Skin of body (tissue), 1 donor: ENCODE measurements at regions not wholly inside any gene's neighbourhood (a gene's known extent, or its start where the extent isn't known, plus 50 kb on each side); places are given as distances from the start of the nearest gene placed in this dataset.

ENCODE experiments used
- DNase-seq: peaks from one replicate; lab custom pipeline; 2025; lab: John Stamatoyannopoulos, UW

- no peak for DNase-seq
These were observed 380.2 kb downstream of the FGF9 start for GRCh38 chr13:22050951-22051563.

DNA sequence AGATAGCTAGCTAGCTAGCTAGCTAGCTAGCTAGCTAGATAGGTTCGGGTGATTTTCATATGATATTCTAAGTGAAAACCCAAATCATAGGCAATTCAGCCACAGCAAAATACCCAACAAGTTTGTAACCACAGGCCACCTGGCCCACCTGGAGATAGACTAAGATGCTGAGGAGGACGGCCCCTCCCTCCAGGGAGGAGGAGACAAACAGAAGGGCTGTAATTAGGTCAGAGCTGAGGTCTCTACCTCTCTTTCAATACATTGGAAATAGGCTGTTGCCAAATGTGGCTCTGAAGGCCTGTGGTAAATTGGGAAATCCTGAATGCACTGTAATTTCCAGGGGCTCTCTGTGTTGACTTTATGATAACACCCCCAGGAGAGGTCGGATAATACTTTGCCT is 382.2 kb downstream of the FGF9 start:
- DNase-seq: no peak

- no peak for DNase-seq
These were observed 384.4 kb downstream of the FGF9 start for GRCh38 chr13:22055259-22055658.

GRCh38 chr13:22060187-22060586 is 389.3 kb downstream of the FGF9 start:
- DNase-seq: no peak

- no peak for DNase-seq
These were observed 390.5 kb downstream of the FGF9 start for GRCh38 chr13:22061371-22061805.

DNA sequence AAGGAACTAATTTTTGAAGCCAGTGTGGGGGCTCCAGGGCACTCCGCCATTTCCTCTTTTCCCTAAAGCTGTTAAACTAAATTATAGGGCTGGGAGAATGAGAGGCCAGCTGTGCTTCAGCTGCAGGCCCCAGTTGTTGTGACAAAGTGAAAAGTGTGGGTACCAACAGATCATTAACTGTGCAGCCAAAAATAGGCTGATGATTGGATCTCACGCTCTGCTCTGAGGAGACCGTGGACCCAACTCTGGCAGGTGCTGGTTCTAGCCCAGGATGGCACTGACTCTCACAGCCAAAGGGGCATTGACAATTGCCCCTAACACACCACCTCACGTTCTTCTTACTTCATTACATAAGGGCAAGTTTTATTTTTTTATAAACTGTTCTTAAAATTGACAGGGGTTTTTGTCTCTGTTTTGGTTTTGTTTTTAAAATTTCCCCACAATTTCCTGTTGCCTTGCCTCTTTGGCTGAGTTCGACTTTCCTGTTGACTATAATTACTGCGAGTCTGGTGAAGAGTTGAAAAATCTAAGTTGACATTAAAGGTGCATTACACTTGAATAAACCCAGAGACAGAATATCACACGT is 391.0 kb downstream of the FGF9 start:
- no peak for DNase-seq

DNA sequence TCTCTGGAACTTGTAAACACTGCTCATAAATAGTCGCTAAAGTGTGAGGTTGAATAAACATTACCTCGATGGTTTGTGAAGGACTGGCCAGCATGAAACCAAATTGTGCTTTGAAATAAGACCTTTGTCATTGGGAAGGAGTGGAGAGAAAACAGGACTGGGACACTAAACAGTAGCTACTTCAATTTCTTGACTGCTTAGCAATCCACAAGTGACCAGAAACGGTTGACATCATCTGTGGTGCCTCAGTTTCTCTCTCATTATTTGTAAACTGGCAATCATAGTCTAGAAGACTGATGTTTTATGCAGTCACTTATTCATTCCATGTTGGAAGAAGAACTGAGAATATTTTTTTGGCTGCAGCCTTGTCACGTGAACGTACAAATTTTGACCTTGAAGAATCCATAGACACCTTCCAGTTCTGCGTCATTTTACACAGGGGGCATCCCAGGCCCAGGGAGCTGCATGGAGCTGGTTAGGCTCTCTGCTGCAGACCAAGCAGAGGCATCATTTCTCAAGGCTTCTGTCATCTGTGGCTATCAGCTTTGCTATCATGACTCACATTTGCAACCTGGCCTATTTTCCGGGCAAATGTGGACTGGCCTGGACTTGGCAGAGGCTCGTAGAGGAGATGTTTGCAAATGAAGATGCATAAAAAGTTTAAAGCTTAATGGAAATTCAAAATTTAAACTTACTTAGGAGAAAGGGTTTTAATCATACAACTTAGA is 391.8 kb downstream of the FGF9 start:
- DNase-seq: no peak

DNA sequence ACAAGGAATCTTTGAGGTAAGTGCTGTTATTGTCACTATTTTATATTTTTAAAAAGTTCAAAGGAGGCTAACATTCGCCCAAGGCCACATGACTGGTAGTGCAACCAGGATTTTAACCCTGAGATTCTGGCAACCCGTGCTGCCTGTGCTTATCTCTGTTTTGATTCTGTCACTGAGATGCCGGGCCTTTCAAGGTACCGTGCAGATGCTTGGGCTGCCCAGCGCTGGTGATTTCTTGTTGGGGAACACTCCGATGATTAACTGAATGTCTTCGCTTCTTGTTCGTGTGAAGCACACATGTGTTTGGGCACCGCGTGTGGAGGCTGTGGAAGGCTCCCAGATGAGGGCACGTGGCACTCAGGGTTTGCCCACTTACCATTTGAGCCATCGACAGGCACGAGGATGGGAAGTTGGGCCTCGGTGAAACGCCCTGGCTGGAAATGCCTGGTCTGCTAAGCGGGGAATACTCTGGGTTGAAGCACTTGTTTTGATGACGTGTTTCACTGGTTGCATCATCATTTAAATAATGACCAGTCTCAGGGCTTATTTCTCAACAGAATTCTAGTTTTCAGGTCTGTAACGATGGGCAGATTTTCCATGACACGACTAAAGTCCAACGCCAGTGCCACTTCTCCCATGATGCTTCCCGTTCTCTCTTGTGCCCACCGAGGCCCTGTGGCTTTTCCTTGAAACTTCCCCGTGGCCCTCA is 392.7 kb downstream of the FGF9 start:
- no peak for DNase-seq

GRCh38 chr13:22064854-22065620 is 394.2 kb downstream of the FGF9 start:
- no peak for DNase-seq

- no peak for DNase-seq
These were observed 402.8 kb downstream of the FGF9 start for GRCh38 chr13:22073718-22074117.

DNA sequence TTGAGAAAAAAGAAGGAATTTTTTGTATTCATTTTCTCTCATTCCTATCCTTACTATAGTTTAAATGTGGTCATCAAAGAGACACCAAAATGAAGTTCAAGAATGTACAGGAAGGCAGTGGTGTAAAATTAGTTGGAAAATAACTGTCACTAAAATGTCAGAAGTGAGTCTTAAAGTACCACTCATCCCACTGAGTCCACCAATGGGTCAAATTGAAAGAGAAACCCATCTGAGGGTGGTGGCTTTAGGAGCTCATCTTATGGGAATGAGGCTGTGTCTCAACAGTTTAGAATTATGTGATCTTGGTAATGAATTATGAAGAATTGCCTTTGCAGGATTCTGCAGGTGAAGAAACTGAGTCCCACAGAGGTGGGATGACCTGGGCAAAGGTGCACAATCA is 403.5 kb downstream of the FGF9 start:
- no peak for DNase-seq

DNA sequence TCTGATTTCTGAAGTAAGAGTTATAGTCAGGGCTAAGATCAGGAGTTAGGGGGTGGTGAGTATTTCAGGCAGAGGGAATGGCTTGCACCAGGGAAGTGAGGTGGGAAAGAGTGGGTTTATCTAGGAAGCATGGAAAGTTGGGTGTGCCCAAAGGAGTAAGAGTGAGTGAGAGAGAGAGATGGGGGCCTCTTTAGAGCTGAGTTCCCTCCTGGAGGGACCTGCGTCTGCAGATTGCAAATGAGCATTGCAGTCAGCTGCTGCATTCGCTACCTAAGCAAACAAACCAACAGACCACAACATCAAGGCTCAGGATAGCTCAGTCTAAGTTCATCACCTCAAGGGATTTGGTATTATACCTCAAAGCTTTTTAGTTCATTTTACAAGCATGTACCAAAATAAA is 405.8 kb downstream of the FGF9 start:
- DNase-seq: no peak

GRCh38 chr13:22077205-22077683 is 406.4 kb downstream of the FGF9 start:
- no peak for DNase-seq

- DNase-seq: no peak
These were observed 406.9 kb downstream of the FGF9 start for GRCh38 chr13:22077764-22078163.

GRCh38 chr13:22079961-22080360 is 409.1 kb downstream of the FGF9 start:
- no peak for DNase-seq

- DNase-seq: no peak
These were observed 410.0 kb downstream of the FGF9 start for GRCh38 chr13:22080832-22081231.

DNA sequence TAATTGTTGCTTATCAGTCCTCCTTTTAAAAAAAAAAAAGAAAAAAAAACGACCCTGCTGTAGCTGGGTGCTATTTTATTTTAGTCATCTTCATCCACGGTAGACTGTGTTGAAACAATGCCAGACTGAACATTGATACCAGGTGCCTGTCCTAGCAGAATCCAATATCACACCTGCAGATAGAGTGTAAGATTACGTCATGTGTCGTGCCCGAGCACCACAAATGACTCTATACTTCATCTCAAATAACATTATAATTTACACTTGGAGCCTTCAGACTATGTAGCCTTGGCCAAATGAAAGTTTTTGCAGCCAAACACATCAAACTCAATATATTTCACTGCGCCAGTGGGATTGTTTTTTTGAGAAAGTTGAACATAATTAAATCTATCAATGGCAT is 410.6 kb downstream of the FGF9 start:
- no peak for DNase-seq

DNA sequence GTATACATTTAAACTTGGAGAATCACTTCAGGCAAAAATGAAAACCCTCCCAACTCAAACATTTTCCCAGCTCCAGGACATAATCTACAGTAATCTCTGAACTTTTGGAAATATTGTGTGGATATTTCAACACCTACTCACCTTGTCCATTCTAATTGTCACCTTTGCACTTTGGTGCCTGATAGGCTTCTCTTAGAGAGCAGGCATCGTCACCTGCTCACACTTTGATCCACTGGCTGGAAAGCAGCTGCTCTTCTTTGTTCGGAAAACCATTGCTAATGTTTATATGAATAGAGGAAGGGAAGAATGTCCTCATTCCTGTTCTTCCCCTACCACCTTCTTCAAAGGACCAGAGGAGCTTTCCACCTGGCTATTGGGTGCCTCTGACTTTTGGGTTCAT is 411.2 kb downstream of the FGF9 start:
- DNase-seq: no peak

DNA sequence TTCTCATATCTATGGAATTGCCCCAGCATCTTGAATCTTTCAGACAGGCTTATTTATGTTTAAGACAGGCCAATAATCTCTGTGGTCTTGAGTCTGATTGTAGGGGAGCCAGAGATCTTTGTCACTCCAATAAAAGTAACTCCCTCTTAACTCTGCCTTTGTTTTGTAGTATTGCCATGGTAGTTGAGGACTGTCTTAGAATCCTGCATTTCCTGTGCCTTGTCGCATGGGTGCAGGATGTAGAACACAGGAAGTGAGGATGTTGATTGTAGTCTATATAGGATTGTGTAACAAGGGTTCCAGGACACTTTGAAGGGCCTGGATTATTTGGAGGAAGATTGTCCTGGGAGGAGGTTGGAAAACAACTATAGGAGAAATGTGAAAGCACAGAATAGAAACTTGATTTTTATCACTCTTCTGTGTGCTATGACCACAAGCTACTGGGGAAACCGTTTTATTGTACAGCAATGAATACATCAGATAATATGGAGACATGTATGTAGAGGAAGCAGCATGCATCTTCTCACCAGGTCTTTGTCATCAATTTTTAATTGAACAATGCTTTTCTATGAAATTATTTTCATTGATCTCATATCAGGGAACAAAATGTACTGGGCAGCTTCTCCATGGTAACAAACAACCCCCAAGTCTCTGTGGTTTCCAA is 411.7 kb downstream of the FGF9 start:
- DNase-seq: no peak

DNA sequence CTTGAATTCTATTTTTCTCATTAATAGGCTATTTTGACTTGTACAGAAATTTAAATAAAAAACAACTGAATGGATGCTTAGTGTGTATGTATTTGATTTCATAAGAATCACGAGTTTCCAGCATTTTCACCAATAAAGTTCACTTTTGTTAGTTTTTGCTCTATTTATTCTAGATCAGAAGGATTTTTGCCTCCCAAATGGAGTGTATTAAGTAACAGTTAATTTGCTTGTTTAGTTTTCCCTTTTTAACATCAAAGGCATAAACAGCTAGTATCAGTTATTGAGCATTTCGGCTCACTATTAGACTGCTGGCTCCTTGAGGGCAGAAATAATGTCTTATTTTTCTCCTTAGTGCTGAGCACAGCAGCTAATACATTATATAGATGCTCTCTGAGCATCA is 414.1 kb downstream of the FGF9 start:
- DNase-seq: no peak
